HCT116 (cell line): ENCODE measurements at regions not wholly inside any gene's neighbourhood (a gene's known extent, or its start where the extent isn't known, plus 50 kb on each side); places are given as distances from the start of the nearest gene placed in this dataset.

ENCODE experiments used
- CEBPB ChIP-seq: IDR thresholded peaks from 2 replicates; pipeline ENCODE4 v1.6.1; 2012; ENCODE audit warnings: low read depth
- EZH2 ChIP-seq: fragments of 200-600 bp; sonication (generic); IDR thresholded peaks from 2 replicates; pipeline ENCODE4 v1.6.1; 2017; ENCODE audit warnings: antibody characterized with exemption, mixed run types
- POLR2A ChIP-seq: IDR thresholded peaks from 2 replicates; pipeline ENCODE4 v1.7.0; 2011; ENCODE audit warnings: borderline replicate concordance; ENCODE audit not compliant: insufficient read depth, insufficient read length; ENCODE audit errors: extremely low read depth
- POLR2AphosphoS5 ChIP-seq: IDR thresholded peaks from 2 replicates; pipeline ENCODE4 v1.6.1; 2011; ENCODE audit warnings: mild to moderate bottlenecking, low read depth, low read length, moderate library complexity
- RAD21 ChIP-seq: IDR thresholded peaks from 2 replicates; pipeline ENCODE4 v1.6.1; 2012; ENCODE audit warnings: low read depth, mild to moderate bottlenecking
- SP1 ChIP-seq: IDR thresholded peaks from 2 replicates; pipeline ENCODE4 v1.6.1; 2012; ENCODE audit warnings: low read depth
- SRF ChIP-seq: IDR thresholded peaks from 2 replicates; pipeline ENCODE4 v1.6.1; 2012; ENCODE audit warnings: low read depth
- YY1 ChIP-seq: IDR thresholded peaks from 2 replicates; pipeline ENCODE4 v1.6.1; 2011; ENCODE audit warnings: low read length, low read depth, moderate library complexity, mild to moderate bottlenecking; ENCODE audit not compliant: insufficient replicate concordance; ENCODE audit errors: extremely low read depth
- TF ChIP-seq, protein P1 (sequence below): IDR thresholded peaks from 2 replicates; pipeline ENCODE4 v1.6.1; 2011; ENCODE audit warnings: mild to moderate bottlenecking, low read length, moderate library complexity; ENCODE audit not compliant: insufficient replicate concordance; ENCODE audit errors: extremely low read depth
- TF ChIP-seq, protein P2 (sequence below), 3 experiments: fragments of 200-600 bp in 1 of 3; sonication (generic) in 1 of 3; IDR thresholded peaks in 2 of 3; conservative IDR thresholded peaks in 1 of 3; 2 replicates each; pipeline ENCODE4 v1.5.1; 2012 to 2017; ENCODE audit warnings: low read depth in 2 of 3, low read length in 2 of 3, antibody characterized with exemption in 1 of 3, borderline replicate concordance in 1 of 3, control low read depth in 1 of 3, mild to moderate bottlenecking in 1 of 3, mixed read lengths in 1 of 3, mixed run types in 1 of 3, moderate library complexity in 1 of 3; ENCODE audit not compliant: insufficient read depth in 1 of 3
- TF ChIP-seq, protein P3 (sequence below): IDR thresholded peaks from 2 replicates; pipeline ENCODE4 v1.6.1; 2012
- TF ChIP-seq, protein P4 (sequence below): IDR thresholded peaks from 2 replicates; pipeline ENCODE4 v1.6.1; 2012
- TF ChIP-seq, protein P5 (sequence below): IDR thresholded peaks from 2 replicates; pipeline ENCODE4 v1.6.1; 2012; ENCODE audit warnings: low read depth

GRCh38 chr4:71156616-71157015 lies 163.2 kb downstream of the DCK start:
- TF ChIP-seq SRF, result no peak
- TF ChIP-seq POLR2AphosphoS5, result no peak
- TF ChIP-seq, protein P1, sequence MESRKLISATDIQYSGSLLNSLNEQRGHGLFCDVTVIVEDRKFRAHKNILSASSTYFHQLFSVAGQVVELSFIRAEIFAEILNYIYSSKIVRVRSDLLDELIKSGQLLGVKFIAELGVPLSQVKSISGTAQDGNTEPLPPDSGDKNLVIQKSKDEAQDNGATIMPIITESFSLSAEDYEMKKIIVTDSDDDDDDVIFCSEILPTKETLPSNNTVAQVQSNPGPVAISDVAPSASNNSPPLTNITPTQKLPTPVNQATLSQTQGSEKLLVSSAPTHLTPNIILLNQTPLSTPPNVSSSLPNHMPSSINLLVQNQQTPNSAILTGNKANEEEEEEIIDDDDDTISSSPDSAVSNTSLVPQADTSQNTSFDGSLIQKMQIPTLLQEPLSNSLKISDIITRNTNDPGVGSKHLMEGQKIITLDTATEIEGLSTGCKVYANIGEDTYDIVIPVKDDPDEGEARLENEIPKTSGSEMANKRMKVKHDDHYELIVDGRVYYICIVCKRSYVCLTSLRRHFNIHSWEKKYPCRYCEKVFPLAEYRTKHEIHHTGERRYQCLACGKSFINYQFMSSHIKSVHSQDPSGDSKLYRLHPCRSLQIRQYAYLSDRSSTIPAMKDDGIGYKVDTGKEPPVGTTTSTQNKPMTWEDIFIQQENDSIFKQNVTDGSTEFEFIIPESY, result no peak
- TF ChIP-seq POLR2A, result no peak
- TF ChIP-seq, protein P2, sequence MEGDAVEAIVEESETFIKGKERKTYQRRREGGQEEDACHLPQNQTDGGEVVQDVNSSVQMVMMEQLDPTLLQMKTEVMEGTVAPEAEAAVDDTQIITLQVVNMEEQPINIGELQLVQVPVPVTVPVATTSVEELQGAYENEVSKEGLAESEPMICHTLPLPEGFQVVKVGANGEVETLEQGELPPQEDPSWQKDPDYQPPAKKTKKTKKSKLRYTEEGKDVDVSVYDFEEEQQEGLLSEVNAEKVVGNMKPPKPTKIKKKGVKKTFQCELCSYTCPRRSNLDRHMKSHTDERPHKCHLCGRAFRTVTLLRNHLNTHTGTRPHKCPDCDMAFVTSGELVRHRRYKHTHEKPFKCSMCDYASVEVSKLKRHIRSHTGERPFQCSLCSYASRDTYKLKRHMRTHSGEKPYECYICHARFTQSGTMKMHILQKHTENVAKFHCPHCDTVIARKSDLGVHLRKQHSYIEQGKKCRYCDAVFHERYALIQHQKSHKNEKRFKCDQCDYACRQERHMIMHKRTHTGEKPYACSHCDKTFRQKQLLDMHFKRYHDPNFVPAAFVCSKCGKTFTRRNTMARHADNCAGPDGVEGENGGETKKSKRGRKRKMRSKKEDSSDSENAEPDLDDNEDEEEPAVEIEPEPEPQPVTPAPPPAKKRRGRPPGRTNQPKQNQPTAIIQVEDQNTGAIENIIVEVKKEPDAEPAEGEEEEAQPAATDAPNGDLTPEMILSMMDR (IDR thresholded peaks at IDR 0.05 in 2 of 3, conservative IDR thresholded peaks at IDR 0.05 in 1 of 3; ENCODE audit: borderline replicate concordance in 1 of 3, insufficient read depth in 1 of 3, low read depth in 2 of 3, low read length in 2 of 3), result no peak
- no peak for TF ChIP-seq SP1
- no peak for TF ChIP-seq EZH2
- TF ChIP-seq, protein P3, sequence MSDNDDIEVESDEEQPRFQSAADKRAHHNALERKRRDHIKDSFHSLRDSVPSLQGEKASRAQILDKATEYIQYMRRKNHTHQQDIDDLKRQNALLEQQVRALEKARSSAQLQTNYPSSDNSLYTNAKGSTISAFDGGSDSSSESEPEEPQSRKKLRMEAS, result no peak
- TF ChIP-seq, protein P4, sequence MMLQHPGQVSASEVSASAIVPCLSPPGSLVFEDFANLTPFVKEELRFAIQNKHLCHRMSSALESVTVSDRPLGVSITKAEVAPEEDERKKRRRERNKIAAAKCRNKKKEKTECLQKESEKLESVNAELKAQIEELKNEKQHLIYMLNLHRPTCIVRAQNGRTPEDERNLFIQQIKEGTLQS, result no peak
- no peak for TF ChIP-seq YY1
- no peak for TF ChIP-seq RAD21
- TF ChIP-seq, protein P5, sequence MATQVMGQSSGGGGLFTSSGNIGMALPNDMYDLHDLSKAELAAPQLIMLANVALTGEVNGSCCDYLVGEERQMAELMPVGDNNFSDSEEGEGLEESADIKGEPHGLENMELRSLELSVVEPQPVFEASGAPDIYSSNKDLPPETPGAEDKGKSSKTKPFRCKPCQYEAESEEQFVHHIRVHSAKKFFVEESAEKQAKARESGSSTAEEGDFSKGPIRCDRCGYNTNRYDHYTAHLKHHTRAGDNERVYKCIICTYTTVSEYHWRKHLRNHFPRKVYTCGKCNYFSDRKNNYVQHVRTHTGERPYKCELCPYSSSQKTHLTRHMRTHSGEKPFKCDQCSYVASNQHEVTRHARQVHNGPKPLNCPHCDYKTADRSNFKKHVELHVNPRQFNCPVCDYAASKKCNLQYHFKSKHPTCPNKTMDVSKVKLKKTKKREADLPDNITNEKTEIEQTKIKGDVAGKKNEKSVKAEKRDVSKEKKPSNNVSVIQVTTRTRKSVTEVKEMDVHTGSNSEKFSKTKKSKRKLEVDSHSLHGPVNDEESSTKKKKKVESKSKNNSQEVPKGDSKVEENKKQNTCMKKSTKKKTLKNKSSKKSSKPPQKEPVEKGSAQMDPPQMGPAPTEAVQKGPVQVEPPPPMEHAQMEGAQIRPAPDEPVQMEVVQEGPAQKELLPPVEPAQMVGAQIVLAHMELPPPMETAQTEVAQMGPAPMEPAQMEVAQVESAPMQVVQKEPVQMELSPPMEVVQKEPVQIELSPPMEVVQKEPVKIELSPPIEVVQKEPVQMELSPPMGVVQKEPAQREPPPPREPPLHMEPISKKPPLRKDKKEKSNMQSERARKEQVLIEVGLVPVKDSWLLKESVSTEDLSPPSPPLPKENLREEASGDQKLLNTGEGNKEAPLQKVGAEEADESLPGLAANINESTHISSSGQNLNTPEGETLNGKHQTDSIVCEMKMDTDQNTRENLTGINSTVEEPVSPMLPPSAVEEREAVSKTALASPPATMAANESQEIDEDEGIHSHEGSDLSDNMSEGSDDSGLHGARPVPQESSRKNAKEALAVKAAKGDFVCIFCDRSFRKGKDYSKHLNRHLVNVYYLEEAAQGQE, result no peak
- TF ChIP-seq CEBPB, result no peak
